AG09319 (cell line): ENCODE measurements at regions not wholly inside any gene's neighbourhood (a gene's known extent, or its start where the extent isn't known, plus 50 kb on each side); places are given as distances from the start of the nearest gene placed in this dataset.

ENCODE experiments used
- DNase-seq: peaks from one replicate; pipeline ENCODE4 v3.0.0-alpha.2; 2010; ENCODE audit warnings: low read depth; ENCODE audit errors: extremely low read depth
- TF ChIP-seq, protein P1 (sequence below): IDR thresholded peaks from 2 replicates; pipeline ENCODE4 v1.5.1; 2011; ENCODE audit warnings: low read depth, mild to moderate bottlenecking, inconsistent platforms, low read length, moderate library complexity

- no peak for DNase-seq
These were observed 960.1 kb upstream of the FAT3 start for GRCh38 chr11:91264481-91264880.

DNA sequence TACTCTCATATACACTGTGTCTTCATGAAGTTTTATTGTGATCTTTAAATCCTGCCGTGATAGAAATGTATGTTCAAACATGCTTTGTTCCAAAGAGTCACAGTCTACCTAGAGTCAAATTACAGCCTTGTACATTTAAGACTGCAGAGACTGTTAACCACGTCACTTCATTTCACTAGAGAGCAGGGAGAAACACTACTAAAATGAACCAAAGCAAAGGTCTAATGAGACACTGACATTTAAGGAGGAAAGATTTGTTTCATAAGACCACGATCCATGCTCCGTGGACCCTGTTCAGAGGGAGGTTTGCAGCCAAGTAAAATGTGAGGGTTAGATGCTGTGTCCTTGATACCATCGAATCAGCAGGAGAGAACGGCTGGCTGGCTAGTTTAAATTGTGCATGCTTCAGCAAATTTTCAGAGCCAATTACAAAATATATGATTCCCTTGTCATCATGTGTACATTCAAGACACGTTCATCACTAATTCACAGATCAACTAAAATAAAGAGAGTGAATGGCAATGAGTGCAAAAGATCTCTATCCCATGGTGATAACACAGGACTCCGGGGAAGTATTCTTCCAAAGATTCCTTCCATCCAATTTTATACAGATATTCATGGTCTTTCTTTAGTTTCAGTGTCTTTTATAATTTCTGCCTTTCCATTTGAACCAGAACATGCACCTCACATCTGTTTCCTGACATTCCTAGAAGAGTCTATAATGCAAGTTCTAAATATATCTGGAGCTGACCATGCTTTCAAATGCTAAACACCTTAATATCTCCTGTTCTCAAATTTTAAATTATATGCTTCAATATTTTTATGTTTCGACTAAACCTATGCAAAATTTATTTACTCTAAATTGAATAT is 960.9 kb upstream of the FAT3 start:
- no peak for DNase-seq
- TF ChIP-seq, protein P1, sequence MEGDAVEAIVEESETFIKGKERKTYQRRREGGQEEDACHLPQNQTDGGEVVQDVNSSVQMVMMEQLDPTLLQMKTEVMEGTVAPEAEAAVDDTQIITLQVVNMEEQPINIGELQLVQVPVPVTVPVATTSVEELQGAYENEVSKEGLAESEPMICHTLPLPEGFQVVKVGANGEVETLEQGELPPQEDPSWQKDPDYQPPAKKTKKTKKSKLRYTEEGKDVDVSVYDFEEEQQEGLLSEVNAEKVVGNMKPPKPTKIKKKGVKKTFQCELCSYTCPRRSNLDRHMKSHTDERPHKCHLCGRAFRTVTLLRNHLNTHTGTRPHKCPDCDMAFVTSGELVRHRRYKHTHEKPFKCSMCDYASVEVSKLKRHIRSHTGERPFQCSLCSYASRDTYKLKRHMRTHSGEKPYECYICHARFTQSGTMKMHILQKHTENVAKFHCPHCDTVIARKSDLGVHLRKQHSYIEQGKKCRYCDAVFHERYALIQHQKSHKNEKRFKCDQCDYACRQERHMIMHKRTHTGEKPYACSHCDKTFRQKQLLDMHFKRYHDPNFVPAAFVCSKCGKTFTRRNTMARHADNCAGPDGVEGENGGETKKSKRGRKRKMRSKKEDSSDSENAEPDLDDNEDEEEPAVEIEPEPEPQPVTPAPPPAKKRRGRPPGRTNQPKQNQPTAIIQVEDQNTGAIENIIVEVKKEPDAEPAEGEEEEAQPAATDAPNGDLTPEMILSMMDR = no peak

More at GRCh38 chr11:91264481-91264880, 960.1 kb upstream of the FAT3 start:
- TF ChIP-seq, protein P1 = no peak

DNA sequence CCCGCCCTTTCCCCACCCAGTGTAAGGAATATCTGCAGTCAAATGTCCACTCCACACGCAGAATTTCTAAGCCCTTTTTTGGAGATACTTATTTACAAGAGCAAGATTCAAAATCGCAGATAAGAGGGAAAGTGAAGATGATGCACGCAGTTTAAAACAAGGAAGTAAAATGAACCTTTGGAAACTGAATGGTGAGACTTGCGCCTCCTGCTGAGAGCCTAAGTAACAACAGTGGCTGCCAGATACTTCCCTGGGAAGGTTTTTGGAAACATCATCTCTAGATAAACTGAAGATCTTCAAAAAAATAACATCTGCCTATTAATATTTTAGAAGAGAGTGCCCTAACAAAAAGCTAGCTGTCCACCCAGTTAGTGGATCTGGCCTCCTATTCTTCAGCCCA is 963.1 kb upstream of the FAT3 start:
- TF ChIP-seq, protein P1 = no peak
- no peak for DNase-seq

DNA sequence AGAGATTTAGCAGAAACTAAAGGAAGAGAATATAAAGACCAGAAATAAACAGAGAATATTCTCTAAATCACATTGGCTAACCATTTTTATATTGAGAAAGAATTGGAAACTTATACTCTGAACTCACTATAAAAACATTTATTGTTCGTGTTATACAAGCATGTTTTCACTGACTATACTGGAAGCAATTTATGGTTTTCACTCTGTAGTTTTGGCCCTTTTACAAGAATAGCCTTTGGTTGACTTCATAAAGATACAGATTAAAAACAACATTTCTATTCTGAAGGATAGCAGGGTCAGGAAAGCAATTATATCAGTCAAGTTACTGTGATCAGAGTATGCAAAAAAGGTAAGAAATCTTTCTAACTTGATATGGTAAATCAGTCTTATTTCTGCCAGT is 965.7 kb upstream of the FAT3 start:
- TF ChIP-seq, protein P1 = no peak
- DNase-seq = no peak

DNA sequence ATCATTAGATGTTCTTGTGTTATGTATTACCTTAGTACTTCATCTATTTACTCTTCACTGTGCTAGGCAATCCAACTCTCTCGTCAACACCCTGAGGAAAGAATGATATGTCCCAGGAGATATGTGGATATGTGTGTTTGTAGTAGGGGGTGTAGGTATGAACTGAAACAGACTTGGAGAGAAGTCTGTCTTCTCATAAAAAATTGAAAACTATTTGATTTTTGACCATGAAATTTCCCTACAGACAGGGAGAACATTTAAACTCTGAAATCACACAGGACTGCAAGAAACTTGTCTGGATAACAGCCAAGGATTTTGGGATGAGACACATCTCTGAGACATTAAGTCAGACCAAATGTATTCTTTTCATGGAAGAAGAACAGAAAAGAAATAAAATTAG is 967.0 kb upstream of the FAT3 start:
- TF ChIP-seq, protein P1 = no peak
- no peak for DNase-seq

GRCh38 chr11:91248199-91248807 is 976.3 kb upstream of the FAT3 start:
- DNase-seq = no peak
- TF ChIP-seq, protein P1 = no peak
